ENCODE measurements at regions not wholly inside any gene's neighbourhood (a gene's known extent, or its start where the extent isn't known, plus 50 kb on each side); places are given as distances from the start of the nearest gene placed in this dataset.

DNA sequence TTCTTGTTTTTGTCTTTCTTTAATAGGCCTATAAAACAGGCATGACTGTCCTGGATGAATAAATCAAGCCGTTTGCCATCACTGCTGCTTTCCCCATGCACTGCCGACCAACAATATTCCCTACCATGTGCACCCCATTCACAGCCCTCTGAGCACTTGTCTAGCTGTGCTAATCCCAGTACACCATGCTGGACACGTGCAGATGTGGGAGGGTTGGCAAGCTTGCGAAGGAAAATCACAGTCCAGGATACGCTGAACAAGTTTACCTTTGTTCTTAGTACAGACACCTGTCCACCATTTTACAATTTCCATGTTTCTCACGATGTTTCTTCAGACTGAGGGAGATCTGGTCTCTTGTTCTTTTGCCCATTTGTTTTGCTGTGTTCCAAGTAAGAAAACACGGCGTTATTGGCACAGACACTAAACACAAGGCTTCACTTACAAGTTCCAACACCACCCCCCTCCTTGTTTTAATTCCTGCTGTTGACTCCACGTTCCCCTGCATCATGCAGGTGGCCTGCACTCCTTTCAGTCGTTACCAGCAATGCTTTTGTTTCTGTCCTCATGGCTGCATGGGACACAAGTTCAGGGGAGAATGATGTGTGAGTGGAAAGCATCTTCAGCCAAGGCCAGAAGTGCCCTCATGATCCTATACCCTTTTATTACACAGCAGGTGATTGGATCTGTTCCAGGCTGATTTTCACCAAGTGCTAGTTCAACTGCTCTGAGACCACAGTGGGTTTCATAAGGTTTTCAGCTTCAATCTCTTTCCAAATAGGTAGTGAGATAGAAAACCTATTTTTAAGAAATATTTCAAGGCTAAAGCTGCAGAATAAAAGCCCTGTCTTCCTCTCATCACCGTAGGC, 608.9 kb downstream of the IRX1 start:
- no peak for DNase-seq

DNA sequence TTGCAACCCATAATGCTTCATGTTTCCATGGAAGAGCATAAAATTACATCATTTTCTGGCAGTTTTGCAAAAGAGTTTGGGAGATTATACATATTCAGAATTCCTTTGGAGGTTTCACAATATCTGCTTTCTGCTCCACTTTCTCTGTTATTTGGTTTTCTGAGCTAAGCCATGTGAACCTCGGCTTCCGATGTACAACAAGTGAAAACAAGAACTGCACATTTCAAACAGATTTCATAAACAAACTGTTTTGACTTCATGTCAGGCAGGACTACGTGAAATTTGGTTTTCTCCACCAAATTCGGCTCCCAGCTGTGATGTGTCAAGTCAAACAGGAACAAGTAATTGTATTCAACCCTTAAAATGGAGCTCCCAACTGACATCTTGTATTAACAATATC, 609.8 kb downstream of the IRX1 start:
- no peak for DNase-seq

DNA sequence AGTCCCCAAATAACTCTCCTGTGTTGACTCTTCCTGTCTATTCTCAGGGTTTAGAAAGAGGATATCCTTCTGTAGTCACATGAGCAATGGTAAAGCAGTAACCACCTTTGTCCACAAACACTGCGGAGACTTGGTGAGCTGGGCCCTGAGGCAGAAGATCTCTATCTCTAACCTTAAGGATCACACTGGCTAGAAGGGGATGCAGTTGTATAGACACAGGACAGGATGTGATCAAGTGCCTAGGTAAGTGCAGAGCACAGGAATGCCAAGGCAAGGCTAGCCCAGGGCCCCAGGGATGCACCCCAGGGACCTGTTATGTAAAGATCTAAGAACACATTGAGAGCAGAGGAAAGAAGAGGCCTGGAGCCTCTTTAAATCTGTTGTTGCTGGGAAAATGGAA, 610.5 kb downstream of the IRX1 start:
- DNase-seq: no peak

DNA sequence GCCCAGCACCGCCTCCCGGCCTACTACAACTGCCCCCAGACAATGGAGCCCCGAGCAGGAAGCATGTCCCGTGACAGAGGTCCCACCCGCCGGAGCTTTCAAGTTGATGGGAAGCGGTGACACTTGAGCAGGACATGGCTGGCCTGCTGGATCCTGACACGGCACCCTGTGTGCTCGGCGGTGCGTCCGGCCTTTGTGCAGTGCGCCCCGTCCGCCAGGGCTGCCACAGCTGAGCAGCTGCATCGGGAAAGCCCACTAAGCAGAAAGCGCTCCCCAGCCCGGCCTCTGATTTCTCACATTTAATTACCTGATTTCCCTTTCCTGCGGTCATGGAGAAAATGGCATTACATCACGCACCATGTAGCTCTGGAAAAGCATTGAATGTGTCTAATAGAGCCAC, 611.9 kb downstream of the IRX1 start:
- no peak for DNase-seq

DNA sequence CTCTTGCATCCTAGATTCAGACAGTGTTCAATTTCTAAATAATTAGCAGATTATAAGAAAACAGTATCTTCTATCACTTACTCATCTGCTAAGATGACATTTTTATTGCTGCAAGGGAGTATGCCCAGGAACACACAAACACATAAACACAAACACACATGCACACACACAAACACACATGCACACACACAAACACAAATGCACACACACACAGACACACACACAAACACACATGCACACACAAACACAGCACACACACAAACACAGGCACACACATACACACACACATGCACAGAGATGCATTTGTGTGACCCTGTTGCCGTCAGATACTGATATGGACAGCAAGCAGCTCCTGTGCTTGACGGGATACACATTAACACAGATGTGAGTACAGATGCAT, 612.9 kb downstream of the IRX1 start:
- no peak for DNase-seq

DNA sequence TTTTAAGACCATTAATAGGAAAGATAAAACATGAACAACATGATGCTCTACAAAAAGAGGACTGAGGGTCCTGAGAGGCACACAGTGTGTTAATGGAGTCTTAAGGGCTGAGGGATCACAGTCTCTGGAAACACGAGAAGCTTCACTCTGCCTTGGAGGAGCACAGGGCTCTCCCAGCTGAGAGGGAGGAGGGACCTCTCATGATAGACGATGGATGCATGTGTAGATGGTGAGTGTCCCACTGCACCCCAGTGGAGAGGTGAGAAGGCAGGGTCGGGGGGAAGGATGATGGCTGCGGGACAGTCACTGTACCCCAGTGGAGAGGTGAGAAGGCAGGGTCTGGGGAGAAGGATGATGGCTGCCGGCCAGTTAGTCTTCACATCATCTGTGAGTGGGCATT, 613.4 kb downstream of the IRX1 start:
- no peak for DNase-seq

DNA sequence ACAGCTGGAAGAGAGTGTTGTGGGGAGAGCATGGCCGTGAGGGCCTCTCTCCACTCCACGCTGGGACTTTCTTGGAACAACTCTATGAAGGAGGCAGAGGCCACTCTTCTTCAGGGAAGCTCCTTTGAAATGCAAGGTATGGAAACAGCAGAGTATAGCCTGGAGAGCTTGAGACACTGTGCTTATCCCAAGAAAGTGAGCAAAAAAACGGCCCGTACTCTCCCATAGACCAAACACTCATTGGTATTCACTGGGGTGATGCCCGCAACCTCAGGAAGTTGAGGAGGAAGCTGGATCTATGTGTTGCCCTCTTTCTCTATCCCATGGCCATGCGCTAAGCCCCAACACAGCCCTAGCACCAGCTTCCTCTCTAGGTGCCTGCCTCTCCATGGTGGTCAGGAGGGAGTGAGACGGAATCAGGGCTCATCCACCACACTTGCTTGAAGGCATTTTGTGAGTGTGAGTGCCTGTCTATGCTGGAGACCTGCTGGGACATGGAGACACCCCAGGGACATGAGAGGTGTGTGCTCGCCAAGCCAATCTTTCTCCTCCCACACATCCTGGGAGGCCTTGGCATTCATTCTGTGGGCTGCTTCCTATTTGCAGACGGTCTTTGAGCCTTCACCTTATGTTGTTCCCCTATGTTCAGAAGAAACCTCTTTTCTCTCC, 616.6 kb downstream of the IRX1 start:
- no peak for DNase-seq

DNA sequence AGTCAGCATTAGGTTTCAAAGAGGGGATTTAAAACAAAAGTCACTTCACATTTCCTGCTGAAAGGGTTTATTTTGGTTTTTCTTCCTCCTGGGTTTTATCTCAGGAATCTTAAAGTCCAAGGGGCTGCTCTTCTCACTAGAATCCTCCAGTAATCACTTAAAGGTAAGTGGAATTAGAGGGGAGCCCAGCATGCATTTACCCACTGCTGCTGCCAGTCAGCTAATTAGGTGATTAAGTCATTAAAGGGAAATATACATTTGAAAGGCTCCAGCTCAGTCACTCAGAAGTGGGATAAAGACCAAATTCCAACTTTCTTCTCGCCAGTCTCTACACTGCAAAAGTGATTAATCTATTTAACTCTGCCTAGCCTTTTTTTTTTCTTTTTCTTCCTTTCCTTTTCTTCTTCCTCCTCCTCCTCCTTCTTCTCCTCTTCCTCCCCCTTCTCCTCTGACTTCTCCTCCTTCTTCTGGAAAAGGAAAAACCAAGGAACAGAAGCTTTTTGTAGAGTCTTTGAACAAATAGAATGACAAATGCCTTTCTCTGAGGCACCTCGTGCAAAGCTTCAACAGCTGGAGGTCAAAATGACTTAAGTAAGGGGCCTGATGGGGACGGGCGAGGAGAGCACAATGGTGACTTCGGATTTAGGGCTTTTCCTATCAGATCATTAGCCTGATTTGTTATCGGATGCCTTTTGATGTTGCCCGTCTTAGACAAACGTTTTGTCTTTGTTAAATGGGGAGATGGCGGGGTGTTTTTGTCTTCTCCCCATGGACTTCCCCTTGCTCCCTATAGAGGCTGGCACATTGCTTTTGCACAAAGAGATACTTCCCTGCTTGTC, 617.6 kb downstream of the IRX1 start:
- DNase-seq: no peak

DNA sequence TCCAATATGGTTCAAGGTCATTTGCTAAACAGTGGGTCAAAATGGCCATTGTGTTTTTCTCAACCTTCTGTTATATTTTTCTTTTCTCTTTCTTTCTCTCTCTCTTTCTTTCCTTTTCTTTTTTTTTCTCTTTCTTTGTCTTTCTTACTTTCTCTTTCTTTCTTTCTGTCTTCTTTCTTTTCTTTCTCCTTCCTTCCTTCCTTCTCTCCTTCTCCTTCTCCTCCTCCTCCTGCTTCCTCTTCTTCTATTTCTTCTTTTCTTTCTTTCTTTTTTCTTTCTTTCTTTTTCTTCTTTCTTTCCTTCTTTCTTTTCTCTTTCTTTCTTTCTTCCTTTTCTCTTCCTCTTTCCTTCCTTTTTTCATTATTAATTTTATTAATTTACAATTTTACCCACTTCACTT, 619.5 kb downstream of the IRX1 start:
- DNase-seq: no peak

DNA sequence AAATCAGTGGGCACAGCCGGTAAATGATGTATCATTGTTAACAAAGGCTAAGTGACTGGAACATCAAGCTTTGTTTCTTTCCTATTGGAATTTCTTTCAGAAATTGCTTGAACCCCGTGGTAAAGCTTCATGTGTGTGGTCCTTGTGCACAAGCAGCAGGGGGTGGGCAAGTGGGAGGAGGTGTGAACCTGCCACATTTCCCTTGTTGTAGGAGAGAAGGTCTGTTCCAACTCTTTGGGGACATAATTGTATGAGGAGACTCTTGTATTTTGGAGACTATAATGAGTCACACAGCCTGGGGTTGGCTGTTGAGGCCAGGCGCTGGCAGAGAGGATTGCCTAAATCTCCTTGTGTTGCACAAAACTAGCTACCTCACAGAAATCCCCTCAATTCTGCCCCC, 620.5 kb downstream of the IRX1 start:
- no peak for DNase-seq

DNA sequence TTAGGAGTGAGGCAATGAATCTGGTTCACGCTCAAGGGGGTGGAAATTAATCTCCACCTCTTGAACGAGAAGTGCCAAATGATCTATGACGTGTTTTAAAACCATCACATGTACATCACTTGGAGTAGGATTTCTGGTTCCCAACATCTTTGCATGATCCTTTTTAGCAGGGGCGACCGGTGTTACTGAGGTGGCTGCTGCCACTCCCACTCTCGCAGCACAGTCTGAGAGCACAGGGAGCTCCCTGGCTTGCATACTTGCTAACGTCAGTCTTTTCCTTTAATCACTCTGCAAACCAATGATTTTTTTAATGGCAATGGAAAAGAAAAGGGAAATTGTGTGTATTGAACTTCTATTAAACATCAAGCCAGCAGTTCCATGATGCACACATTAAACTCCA, 624.4 kb downstream of the IRX1 start:
- DNase-seq: no peak

DNA sequence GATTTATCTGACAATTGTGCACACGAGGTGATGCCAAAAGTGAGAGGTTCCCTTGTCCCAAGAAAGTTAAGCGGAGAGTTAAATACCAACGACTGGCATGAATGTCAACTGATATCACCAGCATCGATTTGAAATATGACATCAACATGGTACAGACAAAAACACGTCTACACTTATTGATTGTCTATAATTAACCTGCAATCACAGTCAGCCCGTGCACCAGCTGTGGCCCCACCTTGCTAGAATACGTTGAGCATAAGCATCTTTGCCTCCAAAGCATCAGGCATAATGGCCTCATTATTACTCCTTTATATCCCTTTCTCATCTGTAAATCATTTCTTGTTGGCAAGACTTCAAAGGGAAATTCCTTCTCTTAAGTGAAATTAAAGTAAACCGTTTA, 625.4 kb downstream of the IRX1 start:
- no peak for DNase-seq

DNA sequence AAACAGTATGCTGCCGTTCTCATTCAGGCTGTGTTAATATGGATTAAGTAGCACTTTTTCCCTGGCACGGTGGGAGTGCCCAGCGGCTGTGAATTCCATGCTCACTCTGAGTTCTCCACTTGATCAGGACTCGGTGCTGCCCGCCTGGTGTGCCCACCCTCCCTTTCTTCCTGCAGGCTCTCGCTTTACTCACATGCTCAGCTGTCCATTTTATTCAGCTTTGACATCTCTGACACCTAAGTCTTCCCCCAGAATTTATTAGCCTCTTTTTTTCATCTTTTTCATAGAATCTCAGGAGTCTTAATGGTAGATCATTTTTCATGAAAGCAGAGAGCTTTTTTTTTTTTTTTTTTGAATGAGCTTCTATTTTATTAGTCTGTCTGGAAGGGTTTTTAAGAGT, 626.5 kb downstream of the IRX1 start:
- no peak for DNase-seq

DNA sequence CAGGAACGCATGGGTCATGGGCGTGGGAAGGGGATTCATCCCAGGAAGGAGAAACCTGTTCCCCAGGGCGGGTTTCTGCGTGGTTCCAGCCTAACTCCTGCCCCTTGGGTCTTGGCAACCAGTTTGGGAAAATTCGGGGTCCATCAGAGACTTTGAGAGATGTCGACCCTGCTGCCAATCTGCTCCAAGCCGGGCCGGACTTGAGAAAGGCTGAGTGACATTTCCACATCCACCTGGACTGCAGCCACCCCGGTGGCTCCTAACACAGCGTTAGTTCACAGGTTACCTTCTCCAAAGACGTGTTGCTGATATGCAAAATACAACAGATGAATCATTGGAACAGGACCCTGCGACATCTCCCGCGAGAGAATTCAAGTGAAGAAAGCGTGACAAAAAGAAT, 627.2 kb downstream of the IRX1 start:
- DNase-seq: no peak

DNA sequence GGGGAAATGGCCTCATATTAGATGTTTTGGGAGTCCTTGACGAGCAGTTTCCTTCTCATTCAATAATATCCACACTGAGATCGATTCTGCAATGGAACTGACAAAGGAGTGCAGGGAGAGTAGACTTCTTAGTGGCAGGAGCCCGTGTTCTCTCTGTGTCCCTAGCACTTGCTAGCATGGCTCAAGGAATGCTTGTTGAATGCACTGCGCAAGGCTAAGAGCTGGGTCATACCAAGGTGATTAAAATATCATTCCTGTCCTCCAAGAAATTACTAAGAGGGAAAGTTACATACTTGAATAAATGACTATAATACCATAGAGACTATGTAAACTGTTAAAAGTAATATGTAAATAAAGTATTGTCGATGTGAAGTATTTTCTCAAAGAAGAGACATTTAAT, 630.1 kb downstream of the IRX1 start:
- no peak for DNase-seq

DNA sequence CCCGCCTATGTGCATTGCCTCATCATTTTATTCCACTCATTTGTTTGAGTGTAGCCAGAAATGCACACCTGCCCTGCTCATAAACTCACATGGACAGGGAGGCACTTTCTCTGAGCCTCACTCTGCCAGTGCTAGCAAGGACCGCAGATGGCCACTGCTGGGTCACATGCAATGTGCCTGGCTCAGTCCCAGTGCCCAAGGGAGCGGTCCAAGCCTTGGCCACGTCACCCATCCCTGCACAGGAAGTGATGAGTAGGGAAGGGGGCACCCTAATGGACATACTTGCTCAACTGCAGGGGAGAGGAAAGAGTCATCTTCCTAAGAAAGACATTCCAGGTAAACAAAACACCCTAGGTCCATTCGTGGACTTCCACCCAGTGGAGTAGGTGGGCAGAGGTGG, 630.9 kb downstream of the IRX1 start:
- no peak for DNase-seq

DNA sequence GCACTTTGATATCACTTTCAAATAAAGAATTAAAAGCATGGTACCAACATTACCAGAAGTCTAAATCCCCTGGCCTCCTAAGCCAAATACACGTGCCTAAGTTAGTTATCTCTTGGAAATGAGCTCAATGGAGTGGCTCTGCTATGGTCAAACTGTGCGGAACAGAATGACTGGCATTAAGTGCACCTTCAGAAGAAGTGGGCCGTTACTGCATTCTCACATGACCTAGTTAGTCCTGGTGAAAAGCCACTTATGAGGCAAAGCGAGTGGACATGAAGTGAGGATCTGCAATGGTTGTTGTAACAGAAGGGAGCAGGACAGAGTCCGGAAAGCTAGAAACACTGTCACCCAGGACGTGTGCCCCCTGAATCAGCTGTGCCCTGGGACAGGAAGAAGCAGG, 633.1 kb downstream of the IRX1 start:
- no peak for DNase-seq

DNA sequence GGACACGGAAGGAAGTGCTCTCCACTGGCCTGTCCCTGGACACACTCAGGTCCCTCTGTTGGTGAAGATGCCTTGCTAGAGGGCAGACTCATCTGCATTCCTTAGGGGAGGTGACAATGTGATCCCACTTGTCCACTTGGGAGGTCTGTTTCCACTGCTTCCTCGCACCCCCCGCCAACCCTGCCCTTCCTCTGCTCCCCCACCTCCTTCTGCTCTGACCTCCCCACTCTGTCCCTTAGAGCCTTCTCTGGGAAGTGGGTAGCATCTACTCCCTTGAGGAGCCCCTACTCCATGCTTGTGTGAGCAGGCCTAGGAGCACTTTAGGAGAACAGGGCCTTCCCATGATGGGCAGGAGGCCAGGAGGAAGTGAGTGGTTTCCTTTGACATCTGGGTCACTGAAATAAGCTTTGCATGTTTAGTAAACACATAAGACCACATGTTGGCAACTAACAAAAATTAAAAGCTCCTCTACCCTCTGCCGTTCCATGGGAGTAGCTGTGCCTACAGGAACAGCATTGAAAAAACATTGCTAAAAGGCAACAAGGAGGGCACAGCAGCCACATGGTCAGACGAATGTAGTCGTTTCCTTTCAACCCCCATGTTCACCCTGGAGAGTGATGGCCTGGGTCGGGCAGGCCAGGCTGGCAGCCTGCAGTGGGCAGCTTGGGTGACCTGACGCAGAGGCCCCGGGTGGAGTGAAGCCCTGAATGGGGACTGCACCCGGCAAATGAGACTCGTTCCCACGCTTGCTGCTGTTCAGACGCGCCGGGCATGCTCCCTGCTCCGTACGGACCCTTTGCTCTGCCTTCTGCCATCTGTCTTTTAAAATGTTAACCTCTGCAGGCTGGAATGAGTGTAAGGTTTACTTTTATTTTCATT, 634.0 kb downstream of the IRX1 start:
- no peak for DNase-seq

DNA sequence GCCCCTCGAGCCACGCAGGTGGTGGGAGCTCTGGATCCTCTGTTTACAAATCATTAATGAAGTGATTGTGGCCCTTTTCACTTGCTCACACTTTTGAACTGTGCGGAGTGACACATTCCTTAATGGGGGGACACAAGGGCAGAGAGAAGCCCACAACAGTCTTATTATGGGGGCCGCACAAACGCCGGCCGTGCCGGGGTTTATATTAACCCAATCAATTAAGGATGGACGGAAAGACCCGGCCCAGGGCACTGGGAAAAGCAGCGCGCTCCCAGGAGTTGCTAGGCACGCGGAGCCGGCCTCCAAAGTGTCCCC, 634.8 kb downstream of the IRX1 start:
- DNase-seq: no peak

DNA sequence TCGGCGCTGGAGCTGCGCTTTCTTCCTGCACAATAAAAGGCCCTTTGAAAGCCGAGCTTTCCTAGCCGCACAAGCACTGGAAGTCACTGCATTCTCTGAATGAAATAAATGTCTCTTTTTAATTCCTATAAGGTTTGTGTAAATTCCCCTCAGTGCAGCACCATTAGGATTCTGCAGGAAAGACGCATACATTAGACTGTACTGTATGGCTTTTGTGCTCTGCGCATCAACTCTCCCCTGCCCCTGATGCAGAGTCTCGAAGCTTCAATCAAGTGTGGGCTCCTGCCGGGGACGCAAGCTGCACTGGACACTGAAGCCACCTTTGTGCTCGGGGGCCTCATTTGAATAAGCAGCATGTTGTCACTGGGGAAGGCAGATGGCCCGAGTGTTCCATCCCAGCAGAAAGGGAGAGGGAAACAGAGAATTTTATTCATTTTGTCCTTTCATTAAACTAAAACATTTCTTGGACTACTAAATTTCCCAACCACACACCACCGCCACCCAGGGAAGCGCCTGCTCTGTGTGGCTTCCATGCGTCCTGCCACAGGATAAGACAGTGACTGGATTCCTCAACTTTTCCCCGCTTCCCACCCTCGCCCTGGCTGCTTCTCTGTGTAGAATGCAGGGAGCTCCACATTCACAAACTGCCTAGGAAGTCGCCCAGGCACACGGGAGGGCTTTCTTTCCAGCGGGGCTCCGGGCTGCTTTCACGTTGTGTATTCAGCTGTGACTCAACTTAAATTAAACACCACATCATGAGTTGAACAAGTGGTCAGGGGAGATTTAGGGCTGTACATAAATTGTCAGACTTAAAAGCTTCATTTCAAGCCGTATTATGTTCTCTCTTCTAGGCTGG, 635.4 kb downstream of the IRX1 start:
- no peak for DNase-seq

DNA sequence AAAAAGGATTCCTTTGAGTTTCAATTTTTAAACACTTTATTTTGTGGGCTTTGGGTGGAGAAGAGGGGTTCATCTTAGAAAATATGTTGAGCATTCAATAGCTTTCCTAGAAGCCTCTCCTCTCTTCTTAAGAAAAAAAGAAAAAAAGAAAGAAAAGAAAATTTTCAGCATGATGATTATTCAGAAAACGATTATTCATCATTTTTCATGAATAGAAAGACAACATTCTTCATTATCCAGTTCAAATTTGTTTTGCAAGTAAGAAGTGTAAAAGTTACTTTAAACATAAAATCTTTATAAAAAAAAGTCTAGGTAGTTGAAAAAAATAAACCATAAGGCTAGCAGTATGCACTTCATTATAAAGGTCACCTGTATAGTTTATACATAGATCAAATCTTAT, 636.5 kb downstream of the IRX1 start:
- no peak for DNase-seq

DNA sequence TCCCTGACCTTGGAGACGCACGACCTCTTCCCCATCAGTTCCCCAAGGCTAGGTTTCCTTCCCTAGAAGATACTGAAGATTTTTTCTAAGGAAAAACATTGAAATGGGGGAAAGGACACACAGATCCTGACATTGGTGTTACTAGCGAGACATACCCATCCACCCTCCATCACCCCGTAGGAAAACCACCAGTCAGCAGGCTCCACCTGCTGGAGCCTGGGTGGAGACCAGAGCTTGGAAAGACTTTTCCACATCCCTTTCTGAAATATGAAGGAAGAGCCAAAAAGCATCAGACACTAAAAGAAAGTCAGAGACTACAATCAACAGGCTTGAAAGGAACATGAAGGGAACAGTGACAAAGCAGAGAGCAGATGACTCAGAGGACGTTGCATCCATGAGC, 638.0 kb downstream of the IRX1 start:
- no peak for DNase-seq

All from right forelimb (tissue), 1 donor.